HG03575 (cell line): ENCODE measurements at regions not wholly inside any gene's neighbourhood (a gene's known extent, or its start where the extent isn't known, plus 50 kb on each side); places are given as distances from the start of the nearest gene placed in this dataset.

ENCODE experiments used
- ATAC-seq: cut with Tn5 transposase; IDR thresholded peaks from one replicate; pipeline ENCODE4 v1.9.1; 2021; ENCODE audit not compliant: unreplicated experiment, insufficient number of reproducible peaks, low FRiP score; ENCODE audit errors: extremely low read depth

- no peak for ATAC-seq
These were observed 112.5 kb upstream of the TCERG1L start for GRCh38 chr10:131424053-131424452.

GRCh38 chr10:131424836-131425491 is 113.4 kb upstream of the TCERG1L start:
- ATAC-seq, result no peak

DNA sequence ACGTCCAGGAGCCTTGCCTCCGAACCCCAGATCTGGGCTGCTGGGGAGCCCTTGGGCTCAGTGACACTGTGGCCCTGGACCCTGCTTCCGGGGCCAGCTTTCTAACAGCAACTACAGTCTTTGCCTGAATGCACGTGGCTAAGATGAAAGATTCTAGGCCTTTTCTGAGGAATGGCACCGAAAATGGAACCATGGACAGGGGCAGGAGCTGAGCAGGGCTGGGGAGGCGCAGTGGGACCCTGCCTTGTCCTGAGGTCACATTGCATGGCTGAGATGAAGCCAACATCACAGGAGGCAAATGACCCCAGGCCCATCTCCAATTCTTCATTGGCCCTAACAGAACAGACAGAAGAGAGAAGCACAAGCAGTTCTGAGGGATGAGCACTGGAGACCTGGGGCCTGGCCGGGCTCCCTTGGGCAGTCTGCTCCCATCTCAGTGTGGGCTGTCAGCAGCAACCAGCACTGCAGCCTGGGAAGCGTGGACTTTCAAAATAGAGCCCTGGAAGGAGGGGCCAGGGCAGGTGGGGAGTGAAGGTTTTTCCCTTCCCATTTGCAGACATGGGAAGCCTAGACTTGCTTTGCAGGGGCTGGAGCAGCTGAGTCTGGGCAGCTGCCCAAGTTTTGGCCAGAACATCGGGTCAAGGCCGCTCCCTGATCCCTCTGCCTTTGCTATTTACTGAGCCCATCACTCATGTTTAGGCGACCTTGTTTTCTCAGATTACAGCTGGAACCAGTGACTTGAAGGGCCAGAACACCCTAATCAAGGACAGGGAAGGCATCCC is 114.4 kb upstream of the TCERG1L start:
- ATAC-seq, result no peak

DNA sequence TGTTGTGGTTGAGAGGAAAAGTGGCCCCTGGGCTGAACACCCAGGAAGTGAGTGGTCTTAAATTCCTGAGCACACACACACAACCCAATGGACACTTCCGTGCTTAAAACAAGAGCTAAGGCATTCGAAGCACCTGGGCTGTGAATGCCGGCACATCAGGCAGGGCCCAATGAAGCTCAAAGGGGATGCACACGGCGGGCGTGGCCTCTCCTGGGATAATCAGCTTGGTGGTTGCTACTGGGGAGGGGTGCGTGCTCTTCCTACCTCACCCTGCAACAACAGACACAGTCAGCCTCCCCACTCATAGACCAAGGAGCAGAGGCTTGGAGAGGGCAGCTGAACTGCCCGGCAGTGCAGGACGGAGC is 115.0 kb upstream of the TCERG1L start:
- no peak for ATAC-seq

DNA sequence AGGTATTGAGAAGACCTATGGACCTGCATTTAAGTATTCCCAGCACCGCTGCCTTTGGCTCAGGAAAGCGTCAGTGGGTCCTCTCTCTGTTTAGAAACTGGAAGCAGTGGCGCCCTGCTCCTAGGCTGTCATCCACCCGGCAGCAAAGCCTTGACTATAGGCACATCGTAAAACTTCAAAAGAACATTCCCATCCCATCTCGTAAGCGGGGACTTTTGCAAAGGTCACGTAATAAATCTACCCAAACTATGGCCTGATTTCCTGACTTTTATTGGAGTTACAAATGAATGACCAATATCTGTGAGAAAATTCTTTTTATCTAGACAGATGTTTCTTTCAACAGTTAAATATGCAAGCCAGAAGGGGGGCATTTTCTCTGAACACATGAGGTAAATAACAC is 115.8 kb upstream of the TCERG1L start:
- no peak for ATAC-seq

DNA sequence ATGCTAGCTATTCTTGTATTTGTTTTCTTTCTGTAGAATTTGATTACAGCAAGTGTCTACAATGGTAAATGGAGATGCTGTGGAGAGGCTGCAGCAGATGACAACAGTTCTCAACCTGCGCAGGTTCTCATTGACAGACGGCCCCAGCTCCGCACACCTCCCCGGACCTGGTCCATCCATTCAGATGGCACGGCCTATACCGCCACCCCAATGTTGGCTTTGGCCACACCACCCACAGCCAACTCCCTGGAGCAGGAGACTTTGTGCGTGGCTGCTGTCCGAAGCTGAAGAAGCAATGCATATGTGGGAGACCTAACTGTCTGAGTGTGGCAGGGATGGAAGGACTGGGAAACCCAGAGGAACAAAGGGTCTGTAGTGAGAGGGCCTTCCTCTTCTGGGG is 116.4 kb upstream of the TCERG1L start:
- no peak for ATAC-seq

DNA sequence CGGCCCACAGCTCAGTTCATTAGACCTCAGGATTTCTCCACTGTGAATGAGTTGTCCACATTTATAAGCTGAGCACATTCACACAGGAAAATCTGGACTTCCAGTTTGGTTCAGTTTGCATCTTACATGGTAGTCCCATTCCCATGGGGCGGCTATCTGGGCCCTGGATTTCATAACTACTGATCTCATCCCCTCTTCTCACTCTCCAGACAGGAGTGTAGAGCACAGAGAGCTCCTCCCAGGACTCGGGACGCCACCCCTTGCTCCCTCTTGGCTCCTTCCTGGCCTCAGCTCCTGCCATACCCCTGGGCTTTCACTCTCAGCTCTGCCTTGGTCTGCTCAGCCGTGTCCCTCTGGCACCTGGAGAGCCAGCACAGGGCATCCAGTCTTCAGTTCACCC is 117.6 kb upstream of the TCERG1L start:
- no peak for ATAC-seq

DNA sequence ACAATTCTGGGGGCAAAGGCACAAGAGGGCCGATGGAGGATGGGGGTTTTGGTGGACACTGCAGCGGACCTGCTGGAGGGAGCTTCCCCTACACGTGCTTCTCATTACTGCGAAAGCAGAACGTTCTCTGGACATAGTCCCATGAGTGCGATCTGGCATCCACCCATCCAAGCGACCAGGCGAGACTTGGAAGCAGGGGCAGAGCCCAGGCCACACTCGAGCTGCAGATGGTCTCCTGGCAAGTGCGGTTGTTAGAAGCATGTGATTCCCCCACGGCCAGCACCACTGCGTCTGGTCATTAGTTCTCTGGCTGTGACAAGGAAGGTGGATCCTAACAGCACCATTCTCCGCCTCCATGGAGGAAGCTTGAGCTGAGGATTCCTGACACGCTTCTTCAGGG is 118.4 kb upstream of the TCERG1L start:
- no peak for ATAC-seq

DNA sequence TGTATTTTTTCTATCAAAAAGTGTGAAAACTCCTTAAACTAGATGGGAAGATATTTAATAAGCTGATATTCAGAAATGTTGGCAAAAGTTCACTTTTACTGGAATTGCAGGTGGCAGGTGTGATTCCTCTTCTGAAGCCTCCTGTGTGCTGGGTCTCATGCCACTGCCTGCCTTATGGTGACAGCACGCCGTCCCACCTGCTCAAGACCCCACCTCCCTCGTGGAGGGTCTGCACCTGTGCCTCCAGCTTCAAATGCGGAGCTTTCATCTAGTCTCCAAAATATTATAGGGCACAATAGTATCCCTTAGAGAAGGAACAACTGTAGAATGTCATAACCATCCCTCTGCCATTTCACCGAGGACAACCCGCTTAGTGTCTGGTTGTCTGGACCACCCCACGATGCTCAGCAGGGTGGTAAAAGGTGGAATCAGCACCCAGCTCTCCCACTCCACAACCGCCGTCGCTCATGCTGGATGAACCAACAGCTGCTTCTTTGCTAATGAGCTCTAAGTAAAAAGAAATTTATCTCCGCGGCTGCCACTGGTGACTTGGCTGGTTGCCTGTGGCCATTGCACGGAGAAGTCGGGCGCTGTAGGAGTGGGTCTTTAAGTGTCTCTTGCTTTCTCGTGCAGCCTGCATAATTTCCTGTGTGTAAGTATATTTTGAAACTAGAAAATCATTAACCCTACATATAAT is 119.3 kb upstream of the TCERG1L start:
- no peak for ATAC-seq

DNA sequence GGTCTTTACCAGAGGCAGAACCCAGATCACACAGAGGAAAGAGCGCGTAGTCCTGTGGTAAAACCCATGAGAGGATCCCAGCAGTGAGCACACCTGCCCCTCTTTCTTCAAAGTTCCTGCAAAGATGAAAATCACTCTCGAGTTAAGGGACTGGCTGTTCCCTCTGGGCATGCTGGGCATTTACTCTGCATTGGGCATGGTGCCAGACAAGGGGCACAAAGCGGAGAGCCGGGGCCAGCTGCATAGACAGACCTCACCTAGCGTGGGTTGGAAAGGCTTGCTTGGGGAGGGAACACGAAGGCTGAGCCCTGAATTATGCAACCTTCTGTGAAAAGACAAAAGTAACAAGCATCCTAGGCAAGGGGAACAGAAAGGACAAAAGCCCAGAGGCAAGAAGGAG is 120.0 kb upstream of the TCERG1L start:
- ATAC-seq, result no peak

GRCh38 chr10:131431978-131432690 is 120.6 kb upstream of the TCERG1L start:
- no peak for ATAC-seq

DNA sequence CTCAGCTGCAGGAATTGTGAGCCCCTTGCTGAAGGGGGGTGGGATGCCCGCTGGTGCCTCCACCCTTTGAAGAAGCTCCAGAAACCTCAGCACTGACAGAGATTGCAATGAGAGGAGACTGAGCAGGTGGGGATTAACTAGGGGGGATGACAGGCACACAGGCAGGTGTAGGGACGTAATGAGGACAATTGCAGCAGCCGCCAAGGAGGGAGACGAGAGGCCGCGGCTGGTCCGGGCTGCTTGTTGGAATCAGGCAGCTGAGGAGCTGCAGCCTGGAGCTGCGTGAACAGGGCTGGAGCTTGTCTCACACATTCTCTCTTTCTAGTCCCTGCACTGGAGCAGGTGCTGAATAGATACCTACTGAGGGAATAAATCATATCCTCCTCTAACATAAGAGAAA is 122.0 kb upstream of the TCERG1L start:
- ATAC-seq, result no peak

GRCh38 chr10:131435232-131435631 is 123.7 kb upstream of the TCERG1L start:
- no peak for ATAC-seq

DNA sequence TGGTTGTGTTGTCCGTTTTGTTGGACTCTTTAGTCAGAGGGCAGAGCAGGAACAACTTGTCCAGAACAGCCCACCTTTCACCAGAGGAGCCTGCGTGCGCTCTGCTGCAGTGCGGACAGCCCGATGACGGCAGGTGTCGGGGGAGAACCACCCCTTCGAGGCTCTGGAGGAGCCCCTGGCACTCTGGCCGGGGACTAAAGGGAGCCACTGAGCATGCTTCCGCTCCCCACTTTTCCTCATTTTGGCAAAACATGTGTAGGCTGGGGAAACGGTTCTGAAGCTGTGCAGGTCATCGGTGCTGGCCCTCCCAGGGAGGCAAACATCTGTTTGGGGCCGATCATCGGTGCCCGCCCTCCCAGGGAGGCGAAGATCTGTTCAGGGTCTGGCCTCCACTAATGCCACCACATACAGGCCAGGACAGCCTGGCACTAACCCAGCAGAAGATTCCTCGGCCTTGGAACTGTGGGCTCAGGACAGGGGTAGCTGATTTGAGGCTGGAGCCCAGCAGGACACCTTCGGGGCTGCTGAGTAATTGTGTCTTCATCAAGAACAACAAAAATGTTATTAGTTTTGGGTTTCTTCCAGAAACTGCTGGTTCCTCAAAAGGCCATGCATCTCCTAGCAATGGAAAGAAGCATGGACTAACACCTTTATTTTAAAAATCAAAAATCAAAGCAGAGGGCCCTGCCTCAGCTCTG is 124.4 kb upstream of the TCERG1L start:
- no peak for ATAC-seq

GRCh38 chr10:131436458-131436857 is 124.9 kb upstream of the TCERG1L start:
- ATAC-seq, result no peak

DNA sequence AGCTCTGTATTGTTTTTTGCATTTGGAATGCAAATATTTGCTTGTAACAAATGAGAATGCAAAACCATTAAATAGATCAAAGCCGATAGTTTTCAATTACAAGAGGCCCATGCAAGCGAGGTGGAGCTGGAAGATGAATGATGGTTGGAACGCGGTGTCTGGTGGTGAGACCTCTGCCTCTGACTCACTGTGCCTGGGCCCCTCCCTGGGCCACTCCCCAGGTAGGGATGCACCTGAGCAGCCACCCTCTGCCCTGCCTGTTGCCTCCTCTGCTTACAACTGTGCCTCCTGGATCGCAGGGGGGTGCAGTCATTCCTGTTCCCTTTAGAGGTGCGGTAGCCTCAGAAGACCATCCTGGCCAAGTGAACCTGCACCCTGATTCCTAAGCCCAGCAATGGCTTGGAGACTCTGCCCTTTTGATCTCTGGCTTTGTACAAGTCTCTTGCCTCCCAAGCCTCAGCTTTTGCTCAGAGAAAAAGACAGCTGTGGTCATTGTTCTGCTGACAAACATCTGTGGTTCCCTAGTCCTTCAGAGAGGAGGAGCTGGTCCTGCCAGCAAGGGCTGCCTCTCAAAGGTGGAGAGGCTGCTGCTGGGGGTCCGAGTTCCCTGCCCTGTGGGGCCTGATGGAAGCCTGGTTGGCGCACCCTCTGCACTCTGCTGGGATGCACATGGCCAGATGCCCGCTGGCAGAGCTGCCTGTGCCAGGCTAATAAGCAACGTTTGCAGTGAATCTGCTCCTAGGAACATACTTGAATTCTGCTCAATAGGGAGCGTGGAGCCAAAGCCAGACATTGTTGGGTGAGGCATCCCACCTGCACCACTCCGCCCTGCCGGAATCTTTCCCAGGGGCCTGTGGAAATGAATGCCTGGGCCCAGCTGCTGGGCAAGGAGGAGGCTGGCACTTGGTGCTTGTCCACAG is 126.3 kb upstream of the TCERG1L start:
- ATAC-seq, result no peak

- no peak for ATAC-seq
These were observed 127.1 kb upstream of the TCERG1L start for GRCh38 chr10:131438665-131439064.

GRCh38 chr10:131439705-131440104 is 128.2 kb upstream of the TCERG1L start:
- ATAC-seq, result no peak
